ENCODE measurements at regions not wholly inside any gene's neighbourhood (a gene's known extent, or its start where the extent isn't known, plus 50 kb on each side); places are given as distances from the start of the nearest gene placed in this dataset.

GRCh38 chr2:2892378-2892777 lies 485.2 kb downstream of the EIPR1 start:
- no peak for DNase-seq

GRCh38 chr2:2890901-2891300 lies 486.7 kb downstream of the EIPR1 start:
- DNase-seq: no peak

DNA sequence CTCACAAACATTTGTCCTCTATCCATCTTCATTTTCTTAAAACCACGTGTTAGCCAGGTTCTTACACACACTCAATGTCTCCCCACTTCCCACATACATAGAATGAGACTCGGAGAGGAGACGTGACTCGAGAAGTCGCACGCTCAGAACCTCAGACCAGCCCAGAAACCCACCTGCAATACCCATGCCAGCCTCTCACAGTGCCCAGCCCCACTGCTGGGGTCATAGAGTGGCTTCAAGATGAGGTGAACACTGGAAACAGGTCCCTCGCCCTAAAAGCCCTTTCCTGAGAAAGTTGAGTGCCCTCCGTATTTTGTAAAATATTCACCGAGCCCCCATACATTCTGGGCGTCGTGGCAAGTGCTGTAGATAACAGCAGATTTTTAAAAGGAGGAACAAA lies 487.4 kb downstream of the EIPR1 start:
- no peak for DNase-seq

DNA sequence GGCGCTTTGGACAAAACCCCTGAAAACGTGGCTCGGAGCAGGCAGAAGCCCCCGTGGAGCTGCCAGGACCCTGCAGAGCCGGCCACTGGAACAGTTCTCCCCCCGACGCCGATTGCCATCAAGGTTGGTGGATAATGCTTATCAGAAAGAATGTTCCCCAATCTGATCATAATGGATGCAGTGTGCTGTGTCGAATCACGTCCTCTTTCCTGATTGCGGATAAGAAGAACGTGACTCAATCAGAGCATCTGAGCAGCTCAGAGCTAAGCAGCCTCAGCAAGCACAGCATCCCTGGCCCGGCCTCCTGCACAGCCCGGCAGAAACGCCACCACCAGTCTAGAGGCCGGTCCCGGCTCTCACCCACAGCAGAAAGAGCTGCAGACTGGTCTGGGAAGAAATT lies 488.0 kb downstream of the EIPR1 start:
- no peak for DNase-seq

- no peak for DNase-seq
These were observed 488.5 kb downstream of the EIPR1 start for GRCh38 chr2:2889141-2889540.

DNA sequence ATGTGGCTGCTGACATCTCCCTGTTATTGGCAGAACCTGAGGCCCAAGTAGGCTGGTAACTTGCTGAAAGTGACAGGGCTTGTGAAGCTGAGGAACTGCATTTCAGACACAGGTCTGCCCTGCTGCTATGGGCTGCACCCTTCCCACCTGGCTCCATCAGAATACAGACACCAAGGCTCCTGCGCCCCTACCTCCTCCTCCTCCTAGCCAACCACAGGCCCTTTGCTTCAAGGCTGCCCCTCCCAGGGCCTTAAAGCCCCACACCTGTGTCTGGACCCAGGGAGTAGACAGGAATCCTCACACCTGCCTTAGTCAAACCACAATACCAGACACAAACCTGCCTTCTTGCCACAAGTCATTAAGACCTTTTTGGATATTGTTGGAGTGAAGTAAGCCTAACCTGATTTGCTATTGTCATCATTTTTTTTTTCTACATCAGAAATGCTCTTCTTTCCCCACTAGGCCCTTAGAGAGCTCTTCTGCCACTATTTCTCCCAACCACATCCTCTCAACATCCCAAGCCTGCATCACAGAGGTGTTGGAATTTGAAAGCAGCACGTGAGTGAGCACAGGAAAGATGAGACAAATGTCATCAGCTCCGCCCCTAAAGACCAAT lies 489.7 kb downstream of the EIPR1 start:
- no peak for DNase-seq

- DNase-seq: no peak
These were observed 490.7 kb downstream of the EIPR1 start for GRCh38 chr2:2886922-2887321.

DNA sequence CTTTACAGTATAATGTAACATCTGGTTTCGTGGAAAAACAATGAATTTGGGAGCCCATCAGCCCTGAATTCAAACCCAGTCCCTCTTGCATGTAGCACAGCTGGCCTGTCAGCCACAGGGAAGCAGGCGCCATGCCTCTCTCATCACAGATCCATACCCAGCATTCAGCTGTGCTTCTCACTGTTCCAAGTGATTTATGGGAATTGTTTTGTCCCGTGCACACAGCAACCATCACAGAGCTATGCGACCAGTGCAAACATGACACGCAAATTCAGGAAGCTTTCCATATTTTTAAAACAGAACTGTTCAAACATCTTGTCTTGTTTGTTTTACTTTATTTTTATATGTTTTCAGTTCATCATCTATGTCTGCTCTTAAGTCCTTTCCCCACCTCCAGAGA lies 496.1 kb downstream of the EIPR1 start:
- no peak for DNase-seq

GRCh38 chr2:2880938-2881337 lies 496.7 kb downstream of the EIPR1 start:
- no peak for DNase-seq

GRCh38 chr2:2879781-2880180 lies 497.8 kb downstream of the EIPR1 start:
- DNase-seq: no peak

GRCh38 chr2:2879071-2879470 lies 498.5 kb downstream of the EIPR1 start:
- DNase-seq: no peak

GRCh38 chr2:2877427-2877826 lies 500.2 kb downstream of the EIPR1 start:
- DNase-seq: no peak

DNA sequence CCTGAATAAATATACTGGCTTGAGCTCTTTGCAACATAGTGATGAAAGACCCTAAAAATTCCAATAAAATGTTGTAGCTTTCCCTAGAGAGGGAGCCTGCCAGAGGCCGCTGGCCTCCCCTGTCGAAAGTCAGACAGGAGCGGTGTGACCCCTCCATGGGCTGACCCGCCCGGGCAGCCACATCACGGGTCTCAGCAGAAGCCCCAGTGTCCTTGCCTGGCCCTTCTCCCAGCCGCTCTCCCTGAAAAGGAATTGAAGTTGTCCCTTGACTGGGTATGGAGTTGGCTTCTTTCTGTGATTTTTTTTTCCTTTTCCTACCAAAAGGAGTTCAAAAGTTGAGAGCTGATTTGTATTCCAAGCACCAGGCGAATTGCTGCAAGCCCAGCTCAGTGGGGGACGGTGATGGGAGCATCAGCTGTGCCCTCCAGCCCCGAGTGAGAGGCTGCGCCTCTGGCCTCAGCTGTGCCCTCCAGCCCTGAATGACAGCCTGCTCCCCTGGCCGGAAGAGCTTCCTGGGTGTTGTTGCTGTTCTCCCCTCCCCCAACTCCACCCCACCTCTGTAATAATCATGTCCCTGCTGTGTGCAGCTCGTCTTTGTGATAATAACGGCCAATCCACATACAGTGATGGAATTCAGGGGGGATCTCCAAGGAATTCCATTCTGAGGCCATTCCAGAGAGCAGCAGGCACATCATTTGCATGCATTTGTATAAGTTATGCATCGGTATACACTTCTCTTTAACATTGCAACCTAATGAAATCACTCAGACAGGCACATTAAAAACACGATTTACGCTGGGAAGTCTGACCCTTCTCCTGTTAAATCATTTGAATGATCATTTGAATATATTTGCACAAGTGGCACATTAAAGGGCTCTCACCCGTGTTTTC lies 501.0 kb downstream of the EIPR1 start:
- DNase-seq: no peak

DNA sequence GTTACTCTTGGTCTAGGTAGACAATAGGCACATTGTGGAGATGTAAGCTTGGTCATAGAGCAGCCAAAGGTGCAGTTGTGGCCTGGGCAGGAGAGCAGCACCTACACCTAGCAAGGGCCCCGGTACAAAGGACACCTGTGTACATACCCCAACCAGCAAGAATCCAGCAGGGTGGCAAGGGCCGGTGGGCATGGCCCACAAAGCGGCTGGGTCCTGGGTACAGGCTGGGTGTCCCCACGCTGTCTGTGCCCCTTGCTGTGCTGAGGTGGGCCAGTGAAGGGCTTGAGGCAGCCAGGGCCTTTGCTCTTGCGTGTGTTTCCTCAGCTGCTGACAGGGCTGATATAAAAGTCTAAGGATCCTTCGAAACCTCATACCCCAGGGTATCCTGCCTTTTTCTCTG lies 501.8 kb downstream of the EIPR1 start:
- DNase-seq: no peak

DNA sequence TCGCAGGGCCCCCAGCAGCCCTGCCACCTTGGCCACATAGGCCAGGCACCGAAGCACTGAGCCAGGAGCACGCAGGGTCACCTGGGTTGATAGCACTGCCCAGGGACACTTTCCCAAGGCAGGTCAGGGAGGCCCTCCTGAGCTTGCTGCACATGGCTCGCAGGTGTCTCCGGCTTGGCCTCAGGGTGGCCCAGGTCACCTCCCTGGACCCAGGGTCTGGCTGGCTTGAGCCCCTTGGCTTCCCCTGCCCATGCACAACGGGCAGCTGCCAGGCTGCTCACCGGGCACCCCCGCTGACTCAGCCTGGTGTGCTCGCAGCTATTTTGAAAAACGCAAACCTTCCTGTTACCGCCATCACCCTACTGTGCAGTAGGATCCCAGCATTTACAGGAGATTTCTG lies 502.3 kb downstream of the EIPR1 start:
- DNase-seq: no peak

DNA sequence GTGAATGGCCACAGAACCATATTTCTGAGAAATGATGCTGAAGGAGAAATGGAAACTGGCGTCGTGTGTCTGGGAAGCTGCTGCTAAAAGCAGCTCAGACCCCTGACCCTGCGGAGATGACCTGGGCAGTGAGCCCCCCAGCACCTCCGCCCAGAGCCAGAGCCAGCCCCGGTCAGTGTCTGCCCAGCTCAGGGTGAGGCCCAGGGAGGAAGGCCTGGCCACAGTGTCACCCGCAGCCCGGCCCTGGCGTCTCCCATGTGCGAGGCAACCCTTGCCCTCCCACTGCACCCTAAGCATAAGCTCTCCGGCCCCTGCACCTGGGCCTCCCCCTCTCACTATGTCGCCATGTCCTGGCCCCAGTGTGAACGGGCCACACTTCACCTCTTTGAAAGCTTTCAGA lies 502.8 kb downstream of the EIPR1 start:
- no peak for DNase-seq

DNA sequence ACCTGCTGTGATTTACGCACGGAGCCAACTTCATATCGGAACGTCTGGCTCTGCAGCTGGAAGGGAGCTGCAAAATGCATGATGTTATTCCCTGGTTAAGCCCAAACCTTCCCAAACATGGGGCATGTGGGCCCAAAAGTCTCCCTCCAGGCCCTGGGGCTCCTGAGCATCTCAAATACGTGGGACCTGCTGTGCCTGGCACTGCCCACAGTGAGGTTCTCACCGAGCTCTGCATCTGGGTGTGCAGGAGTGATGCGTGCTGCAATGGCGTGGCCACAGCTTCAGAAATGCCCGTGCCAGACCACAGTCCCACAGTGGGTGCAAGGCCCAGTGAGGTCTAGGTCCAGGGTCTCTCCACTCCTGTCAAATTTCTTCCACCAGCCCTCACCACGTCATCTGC lies 503.3 kb downstream of the EIPR1 start:
- no peak for DNase-seq

GRCh38 chr2:2873450-2873811 lies 504.2 kb downstream of the EIPR1 start:
- DNase-seq: no peak

- DNase-seq: no peak
These were observed 504.7 kb downstream of the EIPR1 start for GRCh38 chr2:2872713-2873449.

DNA sequence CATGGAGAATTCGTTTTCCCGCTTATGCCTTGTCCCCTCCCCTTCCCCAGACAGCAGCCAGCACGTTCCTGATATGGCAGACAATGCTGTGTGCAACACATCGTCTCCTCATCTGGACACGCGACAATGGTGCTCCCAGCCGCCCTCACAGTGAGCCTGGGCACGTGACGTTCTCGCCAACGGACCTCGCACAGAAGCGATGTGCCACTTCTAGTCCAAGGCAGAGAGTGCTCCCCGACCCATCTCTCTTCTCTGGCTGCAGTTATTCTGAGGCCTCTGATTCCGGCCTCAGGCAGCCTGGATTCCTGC lies 505.4 kb downstream of the EIPR1 start:
- no peak for DNase-seq

DNA sequence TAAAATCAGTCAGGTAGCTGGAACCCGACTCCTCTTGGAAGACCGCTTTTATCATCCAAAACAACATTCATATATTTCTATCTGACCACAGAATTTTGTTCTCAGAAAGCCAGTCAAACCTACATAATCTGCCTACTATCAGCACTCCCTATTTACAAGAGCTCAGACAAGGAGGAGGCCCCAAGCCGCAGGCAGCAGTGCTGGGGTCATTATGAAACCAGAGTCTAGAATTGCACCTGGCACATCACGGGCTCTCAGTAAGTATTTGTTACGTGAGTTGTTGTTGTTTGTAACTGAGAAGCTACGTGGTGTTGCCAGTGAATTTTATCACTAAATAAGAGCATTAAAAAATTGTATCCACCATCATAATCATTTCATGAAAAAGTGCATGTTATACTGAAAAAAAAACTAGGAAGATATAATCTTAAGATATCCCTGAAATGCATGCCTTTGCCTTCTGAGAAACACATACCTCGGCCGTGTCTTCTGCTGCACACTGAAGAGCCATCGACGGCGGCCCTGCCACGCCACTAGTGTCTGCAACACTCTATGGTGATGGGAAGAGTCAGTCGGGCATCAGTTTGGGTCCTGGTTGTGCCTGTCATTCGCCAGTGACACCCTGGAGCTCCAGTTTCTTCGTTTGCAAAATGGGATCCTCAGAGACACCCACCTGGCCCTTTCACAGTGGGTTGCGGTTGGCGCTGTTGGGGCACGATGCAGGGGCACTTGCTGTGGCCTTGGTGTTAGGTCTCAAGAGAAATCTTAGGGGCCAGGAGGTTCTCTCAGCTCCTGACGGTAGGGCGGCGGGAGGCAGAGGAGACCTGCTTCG lies 505.9 kb downstream of the EIPR1 start:
- no peak for DNase-seq

- no peak for DNase-seq
These were observed 507.5 kb downstream of the EIPR1 start for GRCh38 chr2:2870106-2870505.

- DNase-seq: no peak
These were observed 508.1 kb downstream of the EIPR1 start for GRCh38 chr2:2869553-2869952.
